ENCODE measurements at regions not wholly inside any gene's neighbourhood (a gene's known extent, or its start where the extent isn't known, plus 50 kb on each side); places are given as distances from the start of the nearest gene placed in this dataset.

DNA sequence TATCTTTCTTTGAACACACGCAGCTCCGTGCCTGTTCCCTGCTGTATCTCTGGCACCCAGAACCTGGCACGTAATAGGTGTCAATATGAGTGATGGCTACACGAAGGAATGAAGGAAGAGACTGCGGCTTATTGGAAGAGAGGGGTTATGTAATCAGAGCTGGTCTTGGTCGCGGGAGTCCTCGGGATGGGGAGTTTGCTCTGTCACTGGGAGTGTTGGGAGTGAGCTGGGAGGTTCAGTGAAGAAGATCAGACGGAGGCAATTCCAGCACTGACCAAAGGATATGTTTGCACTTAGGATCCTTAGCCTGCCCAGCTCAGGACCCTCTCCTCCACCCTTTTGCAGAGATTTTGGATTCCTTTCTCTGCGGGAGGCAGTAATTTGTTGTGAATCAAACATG, 709.1 kb downstream of the PTPRU start:
- TF ChIP-seq, protein P1, sequence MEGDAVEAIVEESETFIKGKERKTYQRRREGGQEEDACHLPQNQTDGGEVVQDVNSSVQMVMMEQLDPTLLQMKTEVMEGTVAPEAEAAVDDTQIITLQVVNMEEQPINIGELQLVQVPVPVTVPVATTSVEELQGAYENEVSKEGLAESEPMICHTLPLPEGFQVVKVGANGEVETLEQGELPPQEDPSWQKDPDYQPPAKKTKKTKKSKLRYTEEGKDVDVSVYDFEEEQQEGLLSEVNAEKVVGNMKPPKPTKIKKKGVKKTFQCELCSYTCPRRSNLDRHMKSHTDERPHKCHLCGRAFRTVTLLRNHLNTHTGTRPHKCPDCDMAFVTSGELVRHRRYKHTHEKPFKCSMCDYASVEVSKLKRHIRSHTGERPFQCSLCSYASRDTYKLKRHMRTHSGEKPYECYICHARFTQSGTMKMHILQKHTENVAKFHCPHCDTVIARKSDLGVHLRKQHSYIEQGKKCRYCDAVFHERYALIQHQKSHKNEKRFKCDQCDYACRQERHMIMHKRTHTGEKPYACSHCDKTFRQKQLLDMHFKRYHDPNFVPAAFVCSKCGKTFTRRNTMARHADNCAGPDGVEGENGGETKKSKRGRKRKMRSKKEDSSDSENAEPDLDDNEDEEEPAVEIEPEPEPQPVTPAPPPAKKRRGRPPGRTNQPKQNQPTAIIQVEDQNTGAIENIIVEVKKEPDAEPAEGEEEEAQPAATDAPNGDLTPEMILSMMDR (IDR thresholded peaks at IDR 0.05): no peak
- TF ChIP-seq POLR2A (IDR thresholded peaks at IDR 0.05): no peak

Data from thyroid gland (tissue), 4 donors.